H1 (cell line): ENCODE measurements at regions not wholly inside any gene's neighbourhood (a gene's known extent, or its start where the extent isn't known, plus 50 kb on each side); places are given as distances from the start of the nearest gene placed in this dataset.

Source experiments
- KDM1A ChIP-seq: fragments of 200-600, 300-600 bp; sonication (generic); IDR thresholded peaks from 2 replicates; pipeline ENCODE4 v1.7.1; 2016; ENCODE audit warnings: mild to moderate bottlenecking, low read length, borderline replicate concordance
- NANOG ChIP-seq: IDR thresholded peaks from 2 replicates; pipeline ENCODE4 v1.6.1; 2011; ENCODE audit warnings: low read length, low read depth, mild to moderate bottlenecking, inconsistent platforms; ENCODE audit not compliant: insufficient read depth, poor library complexity, severe bottlenecking
- NRF1 ChIP-seq: IDR thresholded peaks from 2 replicates; pipeline ENCODE4 v1.6.1; 2011; ENCODE audit warnings: mild to moderate bottlenecking, low read depth, low read length, improper control_type of control experiment
- RNF2 ChIP-seq: fragments of 200-900, 300-1000 bp; sonication (generic); IDR thresholded peaks from 2 replicates; pipeline ENCODE4 v1.7.1; 2016; ENCODE audit warnings: borderline replicate concordance, low read depth, mild to moderate bottlenecking, antibody characterized with exemption, low read length; ENCODE audit not compliant: poor library complexity, severe bottlenecking; ENCODE audit errors: missing control alignments
- SIRT6 ChIP-seq: IDR thresholded peaks from one replicate; pipeline ENCODE4 v1.7.1; 2012; ENCODE audit warnings: low read length, inconsistent platforms
- TCF12 ChIP-seq: IDR thresholded peaks from 2 replicates; pipeline ENCODE4 v1.6.1; 2011; ENCODE audit warnings: low read depth, mild to moderate bottlenecking, low read length

GRCh38 chr4:89371614-89372013 lies 64.0 kb upstream of the GPRIN3 start (continued):
- TF ChIP-seq TCF12 (no peak), NANOG (no peak), SIRT6 (no peak), RNF2 (no peak), NRF1 (no peak), KDM1A (no peak)
